Esophagus muscularis mucosa (tissue), 4 donors: ENCODE measurements at regions not wholly inside any gene's neighbourhood (a gene's known extent, or its start where the extent isn't known, plus 50 kb on each side); places are given as distances from the start of the nearest gene placed in this dataset.

Experiments
- DNase-seq: peaks from one replicate; pipeline ENCODE4 v3.0.0-alpha.2; 2017; ENCODE audit errors: extremely low spot score
- H3K27ac ChIP-seq, 4 donors: fragments of 200-600 bp; sonication (generic); replicated peaks in 1 of 4; 1 replicate in 3 of 4; 2 replicates in 1 of 4; pipeline ENCODE4 v1.5.1; 2016 to 2019; ENCODE audit warnings: mild to moderate bottlenecking in 1 of 4
- H3K27me3 ChIP-seq, 4 donors: fragments of 200-600 bp; sonication (generic); one replicate each; pipeline versions ENCODE4 v1.5.1 to v1.6.0; 2016 to 2019
- H3K36me3 ChIP-seq, 4 donors: fragments of 200-600 bp; sonication (generic); one replicate each; pipeline ENCODE4 v1.5.1; 2016 to 2019
- H3K4me1 ChIP-seq, 4 donors: fragments of 200-600 bp; sonication (generic); one replicate each; pipeline ENCODE4 v1.5.1; 2016 to 2019
- H3K4me3 ChIP-seq, 4 donors: fragments of 200-600 bp; sonication (generic); 1 replicate in 2 of 4; 2 replicates in 2 of 4; pipeline ENCODE4 v1.5.1; 2016 to 2019; ENCODE audit warnings: mild to moderate bottlenecking in 4 of 4, moderate library complexity in 1 of 4
- H3K9me3 ChIP-seq, 4 donors: fragments of 200-600 bp; sonication (generic); 1 replicate in 3 of 4; 2 replicates in 1 of 4; pipeline ENCODE4 v1.5.1; 2016 to 2019
- CTCF ChIP-seq, 3 experiments: fragments of 200-600 bp in 2 of 3; fragments of 450-650 bp in 1 of 3; sonication (generic) in 2 of 3; IDR thresholded peaks; one replicate each; pipeline ENCODE4 v1.5.1; 2017 to 2019; ENCODE audit warnings: antibody characterized with exemption in 3 of 3, mild to moderate bottlenecking in 2 of 3, moderate library complexity in 1 of 3
- EP300 ChIP-seq: sonication (generic); formaldehyde crosslinking; IDR thresholded peaks from one replicate; pipeline ENCODE4 v1.6.1; 2017; ENCODE audit warnings: antibody characterized with exemption
- POLR2A ChIP-seq: fragments of 450-650 bp; IDR thresholded peaks from one replicate; pipeline ENCODE4 v1.6.1; 2017; ENCODE audit warnings: antibody characterized with exemption, moderate library complexity, mild to moderate bottlenecking, low read depth
- POLR2AphosphoS5 ChIP-seq, 2 donors: sonication (generic); formaldehyde crosslinking; IDR thresholded peaks; one replicate each; pipeline ENCODE4 v1.6.1; 2017; ENCODE audit warnings: antibody characterized with exemption in 2 of 2
- WGBS: methylation state at CpG from one replicate; pipeline ENCODE4 v1.1.5; 2018; 5-methylcytosine and 5-hydroxymethylcytosine counted together
- intact Hi-C: fragments of 100-400 bp; cut with DNase I; formaldehyde crosslinking; loops from one replicate; pipeline ENCODE4 v1.15.1; 2023

- Histone ChIP-seq H3K27me3 (no peaks in the 10 kb centered on the region), H3K9me3 (peaks cover 0 to 30% (median 12%) of the 10 kb centered on the region in 4 donors), H3K36me3 (no peaks in the 10 kb centered on the region), H3K4me3 (no peak overlapping the region), H3K27ac (no peak overlapping the region), H3K4me1 (no peaks in the 10 kb centered on the region)
- TF ChIP-seq EP300 (no peak), POLR2A (no peak), POLR2AphosphoS5 (IDR thresholded peaks at IDR 0.05) (no peak), CTCF (IDR thresholded peaks at IDR 0.05) (no peak)
- intact Hi-C loops = no loop called here
- no peak for DNase-seq
Measured at GRCh38 chr12:83859021-83859420, 1053.6 kb downstream of the SLC6A15 start.

GRCh38 chr12:83856803-83857202 lies 1055.8 kb downstream of the SLC6A15 start:
- Histone ChIP-seq H3K27ac (no peak overlapping the region), H3K4me3 (no peak overlapping the region), H3K36me3 (no peaks in the 10 kb centered on the region), H3K27me3 (no peaks in the 10 kb centered on the region), H3K4me1 (no peaks in the 10 kb centered on the region), H3K9me3 (peaks cover 0 to 30% (median 12%) of the 10 kb centered on the region in 4 donors)
- no peak for DNase-seq
- TF ChIP-seq POLR2AphosphoS5 (IDR thresholded peaks at IDR 0.05) = no peak
- TF ChIP-seq CTCF (IDR thresholded peaks at IDR 0.05) = no peak
- no peak for TF ChIP-seq EP300
- TF ChIP-seq POLR2A = no peak
- intact Hi-C loops = no loop called here

GRCh38 chr12:83850531-83850930 lies 1062.1 kb downstream of the SLC6A15 start:
- intact Hi-C loops = no loop called here
- TF ChIP-seq CTCF (IDR thresholded peaks at IDR 0.05) = no peak
- no peak for TF ChIP-seq POLR2AphosphoS5 (IDR thresholded peaks at IDR 0.05)
- TF ChIP-seq POLR2A = no peak
- TF ChIP-seq EP300 = no peak
- Histone ChIP-seq H3K36me3 (no peaks in the 10 kb centered on the region), H3K27me3 (no peaks in the 10 kb centered on the region), H3K9me3 (peaks cover 0 to 4% (median 0%) of the 10 kb centered on the region in 4 donors), H3K4me3 (no peak overlapping the region), H3K4me1 (no peaks in the 10 kb centered on the region), H3K27ac (no peak overlapping the region)
- no peak for DNase-seq
- WGBS = 88% methylated on average over 2 of the region's 2 CpGs

- no peaks in the 10 kb centered on the region for H3K36me3 ChIP-seq
- H3K27me3 ChIP-seq = no peaks in the 10 kb centered on the region
- intact Hi-C loops = no loop called here
- H3K4me1 ChIP-seq = no peaks in the 10 kb centered on the region
- TF ChIP-seq POLR2AphosphoS5 (IDR thresholded peaks at IDR 0.05) (no peak), CTCF (IDR thresholded peaks at IDR 0.05) (no peak)
- DNase-seq = no peak
- WGBS = 71% methylated on average over 1 of the region's 1 CpG
- no peak overlapping the region for H3K27ac ChIP-seq
- H3K4me3 ChIP-seq = no peak overlapping the region
- H3K9me3 ChIP-seq = no peaks in the 10 kb centered on the region
Measured at GRCh38 chr12:83848702-83849101, 1063.9 kb downstream of the SLC6A15 start.

GRCh38 chr12:83843541-83843940 lies 1069.1 kb downstream of the SLC6A15 start:
- intact Hi-C loops = no loop called here
- no peaks in the 10 kb centered on the region for H3K27me3 ChIP-seq
- TF ChIP-seq CTCF (IDR thresholded peaks at IDR 0.05) (no peak), EP300 (no peak), POLR2A (no peak), POLR2AphosphoS5 (IDR thresholded peaks at IDR 0.05) (no peak)
- H3K36me3 ChIP-seq = no peaks in the 10 kb centered on the region
- no peak overlapping the region for H3K27ac ChIP-seq
- DNase-seq = no peak
- no peaks in the 10 kb centered on the region for H3K4me1 ChIP-seq
- H3K4me3 ChIP-seq = no peak overlapping the region
- no peaks in the 10 kb centered on the region for H3K9me3 ChIP-seq
- WGBS = 42% methylated on average over 2 of the region's 2 CpGs
